IMR-90 (cell line): ENCODE measurements at regions not wholly inside any gene's neighbourhood (a gene's known extent, or its start where the extent isn't known, plus 50 kb on each side); places are given as distances from the start of the nearest gene placed in this dataset.

Experiments
- ATAC-seq: fragments of 200-7000 bp; cut with Tn5 transposase; 2 replicates; pipeline ENCODE4 v1.9.1; 2020; ENCODE audit warnings: low read depth, mild to moderate bottlenecking, moderate library complexity
- BruUV-seq: library from RNA; stranded (reverse); fragments of 400-500 nt; replicated peaks from 2 replicates; lab custom pipeline; 2021; lab: Mats Ljungman, UMichigan
- CTCF ChIA-PET: fragments of 300-600 bp; formaldehyde crosslinking; extraction: SDS; loops from one replicate; lab custom pipeline; 2021; ENCODE audit warnings: antibody characterized with exemption; lab: Yijun Ruan, JAX
- POLR2A ChIA-PET: fragments of 300-600 bp; sonication (Branson Sonifier 250); formaldehyde crosslinking; loops from one replicate; lab custom pipeline; 2022; ENCODE audit warnings: antibody characterized with exemption; ENCODE audit not compliant: unreplicated experiment; lab: Charles Lee
- DNase-seq: peaks from one replicate; pipeline ENCODE4 v3.0.0; 2013
- H2AFZ ChIP-seq: replicated peaks from 2 replicates; pipeline ENCODE3; 2013; ENCODE audit warnings: low read length, mild to moderate bottlenecking; ENCODE audit not compliant: poor library complexity
- H2AK5ac ChIP-seq: 2 replicates; pipeline ENCODE4 v1.6.1; 2013; ENCODE audit warnings: low read depth, low read length, inconsistent platforms
- H2AK9ac ChIP-seq: replicated peaks from 2 replicates; pipeline ENCODE3; 2013; ENCODE audit warnings: mild to moderate bottlenecking, low read depth, low read length, moderate library complexity; ENCODE audit not compliant: poor library complexity
- H2BK120ac ChIP-seq: 2 replicates; pipeline ENCODE4 v1.6.1; 2013; ENCODE audit warnings: low read depth, low read length, inconsistent platforms
- H2BK15ac ChIP-seq: 3 replicates; pipeline ENCODE4 v1.6.1; 2013; ENCODE audit warnings: low read depth, low read length, inconsistent platforms
- H2BK20ac ChIP-seq: 2 replicates; pipeline ENCODE4 v1.6.1; 2013; ENCODE audit warnings: low read depth, mild to moderate bottlenecking, inconsistent platforms, low read length, moderate library complexity
- H2BK5ac ChIP-seq: 2 replicates; pipeline ENCODE4 v1.6.1; 2013; ENCODE audit warnings: mild to moderate bottlenecking, low read depth, low read length, inconsistent platforms; ENCODE audit not compliant: poor library complexity, severe bottlenecking
- H3K14ac ChIP-seq: replicated peaks from 2 replicates; pipeline ENCODE4 v1.6.1; 2013; ENCODE audit warnings: low read depth, low read length, inconsistent platforms
- H3K18ac ChIP-seq: 2 replicates; pipeline ENCODE4 v1.6.1; 2013; ENCODE audit warnings: low read depth, low read length, control low read depth
- H3K23ac ChIP-seq: 2 replicates; pipeline ENCODE4 v1.6.1; 2013; ENCODE audit warnings: low read depth, low read length, inconsistent platforms
- H3K27ac ChIP-seq: 2 replicates; pipeline ENCODE4 v1.5.1; 2013; ENCODE audit warnings: mild to moderate bottlenecking, control low read depth, low read length; ENCODE audit not compliant: insufficient read depth
- H3K27me3 ChIP-seq: 2 replicates; pipeline ENCODE4 v1.6.1; 2013; ENCODE audit warnings: low read length; ENCODE audit not compliant: control insufficient read depth, insufficient read depth
- H3K36me3 ChIP-seq: 2 replicates; pipeline ENCODE4 v1.6.1; 2013; ENCODE audit warnings: low read length, mixed read lengths; ENCODE audit not compliant: control insufficient read depth, insufficient read depth
- H3K4ac ChIP-seq: 2 replicates; pipeline ENCODE4 v1.6.1; 2013; ENCODE audit warnings: low read depth, low read length, inconsistent platforms
- H3K4me1 ChIP-seq: 2 replicates; pipeline ENCODE4 v1.6.1; 2013; ENCODE audit warnings: low read length, mixed read lengths; ENCODE audit not compliant: control insufficient read depth, insufficient read depth
- H3K4me2 ChIP-seq: 2 replicates; pipeline ENCODE4 v1.6.1; 2013; ENCODE audit warnings: low read depth, mild to moderate bottlenecking, control low read depth, low read length, moderate library complexity
- H3K4me3 ChIP-seq: 2 replicates; pipeline ENCODE4 v1.5.1; 2013; ENCODE audit warnings: low read depth, mild to moderate bottlenecking, control low read depth, low read length, moderate library complexity; ENCODE audit not compliant: insufficient read depth
- H3K56ac ChIP-seq: 2 replicates; pipeline ENCODE4 v1.6.1; 2013; ENCODE audit warnings: low read length, inconsistent platforms; ENCODE audit not compliant: insufficient read depth; ENCODE audit errors: extremely low read depth
- H3K79me1 ChIP-seq, 2 experiments: 2 replicates each; pipeline ENCODE4 v1.6.1; 2013; ENCODE audit warnings: low read length in 2 of 2, inconsistent platforms in 1 of 2, low read depth in 1 of 2
- H3K9ac ChIP-seq: 2 replicates; pipeline ENCODE4 v1.6.1; 2013; ENCODE audit warnings: low read depth, low read length, control low read depth
- H3K9me1 ChIP-seq: 2 replicates; pipeline ENCODE4 v1.6.1; 2013; ENCODE audit warnings: low read length, inconsistent platforms; ENCODE audit not compliant: insufficient read depth
- H3K9me3 ChIP-seq: 2 replicates; pipeline ENCODE4 v1.6.1; 2013; ENCODE audit warnings: low read length; ENCODE audit not compliant: control insufficient read depth, insufficient read depth
- H4K20me1 ChIP-seq: 2 replicates; pipeline ENCODE4 v1.6.1; 2013; ENCODE audit warnings: low read length, inconsistent platforms; ENCODE audit not compliant: insufficient read depth
- H4K5ac ChIP-seq: 2 replicates; pipeline ENCODE4 v1.6.1; 2013; ENCODE audit warnings: mild to moderate bottlenecking, low read depth, low read length, control low read depth
- H4K8ac ChIP-seq, 2 experiments: 2 replicates each; pipeline ENCODE4 v1.6.1; 2013; ENCODE audit warnings: low read depth in 2 of 2, low read length in 2 of 2, control low read depth in 1 of 2, inconsistent platforms in 1 of 2
- H4K91ac ChIP-seq: 2 replicates; pipeline ENCODE4 v1.6.1; 2013; ENCODE audit warnings: low read depth, low read length, inconsistent platforms; ENCODE audit not compliant: insufficient read depth
- CEBPB ChIP-seq: IDR thresholded peaks from 2 replicates; pipeline ENCODE4 v1.6.1; 2012; ENCODE audit warnings: low read depth, low read length, improper control_type of control experiment
- CTCF ChIP-seq: conservative IDR thresholded peaks from 2 replicates; pipeline ENCODE4 v1.5.1; 2012; ENCODE audit warnings: mild to moderate bottlenecking, low read depth, low read length, improper control_type of control experiment
- ELK1 ChIP-seq: fragments of 150-350 bp; IDR thresholded peaks from 2 replicates; pipeline ENCODE4 v1.6.1; 2016; ENCODE audit warnings: low read depth, mild to moderate bottlenecking, low read length, moderate library complexity, borderline replicate concordance
- MAZ ChIP-seq: IDR thresholded peaks from 2 replicates; pipeline ENCODE4 v1.6.1; 2012; ENCODE audit warnings: low read depth, mild to moderate bottlenecking, low read length, improper control_type of control experiment, moderate library complexity, borderline replicate concordance
- MXI1 ChIP-seq: IDR thresholded peaks from 2 replicates; pipeline ENCODE4 v1.6.1; 2012; ENCODE audit warnings: low read depth, mild to moderate bottlenecking, low read length, moderate library complexity, borderline replicate concordance
- POLR2A ChIP-seq: IDR thresholded peaks from 2 replicates; pipeline ENCODE4 v1.6.1; 2012; ENCODE audit warnings: mild to moderate bottlenecking, low read depth, low read length
- RAD21 ChIP-seq: IDR thresholded peaks from 2 replicates; pipeline ENCODE4 v1.6.1; 2012; ENCODE audit warnings: low read length, improper control_type of control experiment
- RFX5 ChIP-seq: IDR thresholded peaks from 2 replicates; pipeline ENCODE4 v1.8.0; 2012; ENCODE audit warnings: low read depth, mild to moderate bottlenecking, low read length, moderate library complexity
- SMC3 ChIP-seq: fragments of 150-350 bp; IDR thresholded peaks from 2 replicates; pipeline ENCODE4 v1.6.1; 2016; ENCODE audit warnings: low read depth, mild to moderate bottlenecking, antibody characterized with exemption, low read length, moderate library complexity
- USF2 ChIP-seq: fragments of 150-350 bp; IDR thresholded peaks from 2 replicates; pipeline ENCODE4 v1.6.1; 2017; ENCODE audit warnings: mild to moderate bottlenecking, antibody characterized with exemption, low read length, low read depth
- WGBS, 2 experiments: methylation state at CpG; one replicate each; pipeline versions ENCODE4 v1.1.5 to v1.1.7; 2013; ENCODE audit warnings: missing lambda C conversion rate in 2 of 2; ENCODE audit not compliant: insufficient read length in 1 of 2; ENCODE audit errors: extremely low coverage in 2 of 2; 5-methylcytosine and 5-hydroxymethylcytosine counted together
- dilution Hi-C: fragments of 300-500 bp; cut with HindIII; formaldehyde crosslinking; loops from one replicate; pipeline ENCODE4 v1.14.3; 2018; ENCODE audit warnings: low sequenced_read_pairs; ENCODE audit not compliant: unreplicated experiment
- in situ Hi-C: fragments of 300-500 bp; cut with MboI; formaldehyde crosslinking; loops from 3 replicates; pipeline ENCODE4 v1.14.3; 2019; ENCODE audit warnings: low sequenced_read_pairs, inconsistent platforms, mixed read lengths
- intact Hi-C: fragments of 100-400 bp; cut with micrococcal nuclease; formaldehyde crosslinking; loops from 2 replicates; pipeline ENCODE4 v1.10.0; 2022

- no peaks in the 10 kb centered on the region for H3K36me3 ChIP-seq
- no peak overlapping the region for H3K23ac ChIP-seq
- H3K56ac ChIP-seq, result no peak overlapping the region
- no peak overlapping the region for H3K27ac ChIP-seq
- dilution Hi-C loops, result no loop called here
- H3K4me3 ChIP-seq, result no peak overlapping the region
- no peak overlapping the region for H4K8ac ChIP-seq
- intact Hi-C loops, result no loop called here
- BruUV-seq, result no TSS peak
- ChIA-PET POLR2A (no interaction called here), CTCF (no interaction called here)
- ATAC-seq (no peak), DNase-seq (no peak)
- no peak overlapping the region for H2BK5ac ChIP-seq
- H2AK5ac ChIP-seq, result no peak overlapping the region
- H3K79me1 ChIP-seq, result no peaks in the 10 kb centered on the region
- H2AFZ ChIP-seq, result no peak overlapping the region
- in situ Hi-C loops, result no loop called here
- H3K14ac ChIP-seq, result no peak overlapping the region
- H3K4me1 ChIP-seq, result peaks cover 2% of the 10 kb centered on the region
- 0 out of 3 replicates have a peak overlapping the region, but pooled peaks have one; percentile 3 for H2BK15ac ChIP-seq
- no peak overlapping the region for H3K4ac ChIP-seq
- no peak overlapping the region for H4K91ac ChIP-seq
- no peak overlapping the region for H2AK9ac ChIP-seq
- TF ChIP-seq RFX5 (no peak), ELK1 (no peak), RAD21 (no peak), MXI1 (no peak), CEBPB (no peak), POLR2A (no peak), CTCF (no peak), USF2 (no peak), SMC3 (no peak), MAZ (no peak)
- H3K9ac ChIP-seq, result no peak overlapping the region
- WGBS, 2 experiments, result no CpG with 5 or more reads among the region's 7 CpGs
- H3K27me3 ChIP-seq, result no peaks in the 10 kb centered on the region
- no peaks in the 10 kb centered on the region for H4K20me1 ChIP-seq
- H3K4me2 ChIP-seq, result no peak overlapping the region
- H4K5ac ChIP-seq, result no peak overlapping the region
- no peak overlapping the region for H2BK20ac ChIP-seq
- H3K9me1 ChIP-seq, result no peaks in the 10 kb centered on the region
- no peak overlapping the region; the same call in 1 of the 2 replicates for H2BK120ac ChIP-seq
- no peak overlapping the region for H3K18ac ChIP-seq
- peaks cover 2% of the 10 kb centered on the region; the same call in 1 of the 2 replicates for H3K9me3 ChIP-seq
These were observed 142.5 kb downstream of the GNAT3 start for GRCh38 chr7:80369321-80369720.
